Lower leg skin (tissue), 4 donors: ENCODE measurements at regions not wholly inside any gene's neighbourhood (a gene's known extent, or its start where the extent isn't known, plus 50 kb on each side); places are given as distances from the start of the nearest gene placed in this dataset.
"Not testable (repeated sequence)": the region's sequence is repeated elsewhere in the genome, so short reads cannot be mapped to it uniquely, and the experiment has no call there.

Experiments
- DNase-seq, 2 donors: peaks; one replicate each; pipeline ENCODE4 v3.0.0-alpha.2; 2019; ENCODE audit warnings: low spot score in 2 of 2
- H3K4me3 ChIP-seq: fragments of 200-600 bp; sonication (generic); 2 replicates; pipeline ENCODE4 v1.5.1; 2017; ENCODE audit warnings: mild to moderate bottlenecking, low read depth; ENCODE audit not compliant: poor library complexity, severe bottlenecking
- CTCF ChIP-seq, 3 donors: fragments of 450-650 bp; IDR thresholded peaks; one replicate each; pipeline ENCODE4 v1.5.1; 2016; ENCODE audit warnings: antibody characterized with exemption in 3 of 3, mild to moderate bottlenecking in 3 of 3, moderate library complexity in 2 of 3
- WGBS, 2 donors: methylation state at CpG; one replicate each; pipeline ENCODE4 v1.1.5; 2018; 5-methylcytosine and 5-hydroxymethylcytosine counted together
- intact Hi-C: fragments of 100-400 bp; cut with DNase I; formaldehyde crosslinking; loops from one replicate; pipeline ENCODE4 v1.15.0; 2023; ENCODE audit warnings: low total_unique reads

- DNase-seq, H3K4me3 ChIP-seq, intact Hi-C loops: not testable (repeated sequence)
- 51 to 66% methylated on average over 5 of the region's 5 CpGs for WGBS, 2 donors
Observed at GRCh38 chr2:131607056-131607455, 79.4 kb downstream of the CCDC74A start.

GRCh38 chr2:131614539-131614938 is 86.9 kb downstream of the CCDC74A start:
- intact Hi-C loops, H3K4me3 ChIP-seq, DNase-seq: not testable (repeated sequence)
- 85 to 97% methylated on average over 3 of the region's 3 CpGs for WGBS, 2 donors

GRCh38 chr2:131618320-131618719 is 90.6 kb downstream of the CCDC74A start:
- WGBS, 2 donors = 65 to 70% methylated on average over 3 of the region's 3 CpGs
- DNase-seq, H3K4me3 ChIP-seq, intact Hi-C loops: not testable (repeated sequence)

GRCh38 chr2:131622874-131623273 is 95.2 kb downstream of the CCDC74A start:
- intact Hi-C loops, H3K4me3 ChIP-seq, DNase-seq: not testable (repeated sequence)
- WGBS, 2 donors = 94 to 96% methylated on average over 2 of the region's 2 CpGs

- DNase-seq, H3K4me3 ChIP-seq, intact Hi-C loops: not testable (repeated sequence)
- 88 to 93% methylated on average over 10 of the region's 10 CpGs for WGBS, 2 donors
Observed at GRCh38 chr2:131626011-131626410, 98.3 kb downstream of the CCDC74A start.

- 86 to 94% methylated on average over 18 to 19 of the region's 19 CpGs for WGBS, 2 donors
- DNase-seq, H3K4me3 ChIP-seq, intact Hi-C loops: not testable (repeated sequence)
Observed at GRCh38 chr2:131626565-131626964, 98.9 kb downstream of the CCDC74A start.

GRCh38 chr2:131627777-131628176 is 100.1 kb downstream of the CCDC74A start:
- intact Hi-C loops, H3K4me3 ChIP-seq, DNase-seq: not testable (repeated sequence)
- 53 to 74% methylated on average over 2 of the region's 2 CpGs for WGBS, 2 donors

- H3K4me3 ChIP-seq, intact Hi-C loops, DNase-seq: not testable (repeated sequence)
- WGBS, 2 donors = 92 to 98% methylated on average over 2 of the region's 2 CpGs
Observed at GRCh38 chr2:131631648-131632047, 104.0 kb downstream of the CCDC74A start.

GRCh38 chr2:131633405-131633804 is 105.7 kb downstream of the CCDC74A start:
- intact Hi-C loops, DNase-seq, H3K4me3 ChIP-seq: not testable (repeated sequence)
- 88 to 96% methylated on average over 7 to 8 of the region's 8 CpGs for WGBS, 2 donors

GRCh38 chr2:131633827-131634695 is 106.4 kb downstream of the CCDC74A start:
- H3K4me3 ChIP-seq, DNase-seq, intact Hi-C loops: not testable (repeated sequence)
- 74 to 84% methylated on average over 5 to 7 of the region's 10 CpGs for WGBS, 2 donors

- intact Hi-C loops = no loop called here
Observed at GRCh38 chr2:131635611-131636010, 107.9 kb downstream of the CCDC74A start.

GRCh38 chr2:131636704-131637308 is 109.1 kb downstream of the CCDC74A start:
- WGBS, 2 donors = 83% methylated on average over 7 of the region's 7 CpGs
- DNase-seq, intact Hi-C loops, H3K4me3 ChIP-seq: not testable (repeated sequence)

More at GRCh38 chr2:131635611-131636010, 107.9 kb downstream of the CCDC74A start:
- no peak overlapping the region for H3K4me3 ChIP-seq
- DNase-seq = no peak
- no peak for TF ChIP-seq CTCF (IDR thresholded peaks at IDR 0.05)
- WGBS, 2 donors = 83 to 100% methylated on average over 1 to 9 of the region's 9 CpGs

- WGBS, 2 donors = 65 to 70% methylated on average over 4 of the region's 4 CpGs
- intact Hi-C loops = not testable (repeated sequence)
Observed at GRCh38 chr2:131639001-131639620, 111.4 kb downstream of the CCDC74A start.

More at GRCh38 chr2:131639001-131639620, 111.4 kb downstream of the CCDC74A start:
- not testable (repeated sequence) for DNase-seq, H3K4me3 ChIP-seq
